Thyroid gland (tissue), 4 donors: ENCODE measurements at regions not wholly inside any gene's neighbourhood (a gene's known extent, or its start where the extent isn't known, plus 50 kb on each side); places are given as distances from the start of the nearest gene placed in this dataset.

Experiments used
- CTCF ChIP-seq, 6 experiments: fragments of 200-600 bp in 3 of 6; fragments of 450-650 bp in 3 of 6; sonication (generic) in 3 of 6; IDR thresholded peaks; one replicate each; pipeline ENCODE4 v1.5.1; 2016 to 2019; ENCODE audit warnings: antibody characterized with exemption in 6 of 6, mild to moderate bottlenecking in 2 of 6, inconsistent platforms in 1 of 6, moderate library complexity in 1 of 6
- POLR2A ChIP-seq, 2 donors: fragments of 450-650 bp; IDR thresholded peaks; one replicate each; pipeline ENCODE4 v1.6.1; 2017; ENCODE audit warnings: antibody characterized with exemption in 2 of 2, mild to moderate bottlenecking in 2 of 2, moderate library complexity in 1 of 2

GRCh38 chr13:47114030-47114429 is 217.2 kb upstream of the HTR2A start:
- no peak for TF ChIP-seq CTCF (IDR thresholded peaks at IDR 0.05)
- TF ChIP-seq POLR2A (IDR thresholded peaks at IDR 0.05): no peak
